ENCODE measurements at regions not wholly inside any gene's neighbourhood (a gene's known extent, or its start where the extent isn't known, plus 50 kb on each side); places are given as distances from the start of the nearest gene placed in this dataset.

DNA sequence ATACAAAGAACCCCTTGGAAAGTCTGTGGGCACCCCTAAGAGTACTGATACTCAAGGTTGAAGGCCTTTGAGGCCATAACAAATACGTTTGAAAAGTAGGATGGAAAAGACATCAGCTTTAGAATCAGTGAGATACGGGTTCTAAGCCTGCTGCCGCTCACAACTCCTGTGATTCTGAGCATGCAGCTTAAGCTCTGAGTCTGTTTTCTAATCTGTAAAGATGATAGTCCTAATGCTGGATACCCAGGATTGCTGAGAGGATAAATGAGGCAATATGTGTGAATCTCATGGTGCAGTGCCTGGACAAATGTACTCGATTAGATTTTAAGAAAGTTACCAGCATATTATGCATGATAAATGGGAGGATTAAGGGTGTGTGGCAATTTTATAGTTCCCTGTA, 321.0 kb upstream of the HSF2 start:
- DNase-seq: no peak

DNA sequence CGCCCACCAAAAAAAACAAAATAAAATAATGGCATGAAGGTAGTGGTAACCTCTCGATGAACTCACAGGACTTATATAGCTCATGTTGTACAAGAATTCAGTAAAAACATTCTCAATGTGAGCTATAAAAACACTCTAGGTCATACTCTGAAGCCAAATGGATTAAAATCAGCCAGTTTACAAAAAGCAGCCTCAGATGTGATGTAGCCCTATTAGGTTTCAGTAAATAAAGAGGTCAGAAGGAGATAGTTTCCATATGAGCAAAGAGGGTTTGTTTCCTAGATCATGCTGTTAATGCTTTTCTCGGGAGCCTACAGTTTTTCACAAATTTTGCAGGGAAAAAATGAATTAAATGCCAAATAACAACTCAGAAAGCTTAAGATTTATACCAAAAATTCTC, 319.5 kb upstream of the HSF2 start:
- DNase-seq: no peak

DNA sequence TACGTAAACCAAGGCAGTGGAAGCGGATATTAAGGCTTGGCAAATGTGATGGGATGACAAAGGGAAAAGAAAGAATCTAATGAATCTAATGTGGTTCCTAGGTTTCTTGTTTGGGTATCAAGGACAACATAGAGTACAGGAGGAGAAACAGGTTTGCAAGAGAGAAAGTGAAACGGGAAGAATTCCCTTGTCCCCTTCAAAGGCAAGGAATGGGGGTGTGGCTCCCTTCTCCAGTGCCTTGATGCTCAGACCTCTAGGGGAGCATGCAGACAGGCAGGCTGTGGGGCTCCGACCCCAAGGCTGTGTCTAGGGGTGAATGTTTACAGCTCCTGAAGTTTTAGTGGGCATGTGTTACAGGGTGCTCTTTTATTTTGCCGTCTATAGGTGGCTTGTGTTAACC, 317.5 kb upstream of the HSF2 start:
- no peak for DNase-seq

DNA sequence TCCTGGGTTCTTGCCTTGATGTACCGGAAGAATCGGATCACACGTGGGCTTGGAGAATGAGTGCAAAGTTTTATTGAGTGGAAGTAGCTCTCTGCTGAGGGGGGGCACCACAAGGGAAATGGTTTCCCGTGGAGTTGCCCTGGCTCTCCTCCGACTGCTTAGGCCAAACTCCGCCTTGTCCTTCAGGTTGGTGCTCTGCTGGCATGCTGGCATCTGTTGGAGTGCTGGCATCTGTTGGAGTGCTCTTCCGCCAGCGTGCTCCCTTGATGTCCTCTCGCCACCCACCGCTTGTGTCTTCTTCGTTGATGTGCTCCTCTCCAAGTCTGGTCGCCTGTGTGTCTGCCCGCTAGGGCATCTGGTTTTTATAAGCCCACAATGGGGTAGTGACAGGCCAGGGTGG, 317.1 kb upstream of the HSF2 start:
- no peak for DNase-seq

DNA sequence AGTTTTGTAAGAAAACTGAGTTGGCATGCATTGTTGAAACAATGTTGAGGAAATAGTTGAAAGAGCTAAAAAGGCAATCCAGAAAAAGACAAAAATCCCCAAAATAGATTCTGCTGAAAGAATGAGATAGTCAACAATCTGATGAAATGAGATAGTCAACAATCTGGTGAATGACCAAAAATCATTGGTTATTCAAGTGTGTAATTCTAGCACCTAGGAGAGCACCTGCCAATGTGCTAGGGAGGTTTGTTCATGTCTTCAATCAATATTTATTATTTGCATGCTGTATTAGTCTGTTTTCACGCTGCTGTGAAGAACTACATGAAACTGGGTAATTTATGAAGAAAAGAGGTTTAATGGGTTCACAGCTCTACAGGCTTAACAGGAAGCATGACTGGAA, 307.1 kb upstream of the HSF2 start:
- DNase-seq: no peak

DNA sequence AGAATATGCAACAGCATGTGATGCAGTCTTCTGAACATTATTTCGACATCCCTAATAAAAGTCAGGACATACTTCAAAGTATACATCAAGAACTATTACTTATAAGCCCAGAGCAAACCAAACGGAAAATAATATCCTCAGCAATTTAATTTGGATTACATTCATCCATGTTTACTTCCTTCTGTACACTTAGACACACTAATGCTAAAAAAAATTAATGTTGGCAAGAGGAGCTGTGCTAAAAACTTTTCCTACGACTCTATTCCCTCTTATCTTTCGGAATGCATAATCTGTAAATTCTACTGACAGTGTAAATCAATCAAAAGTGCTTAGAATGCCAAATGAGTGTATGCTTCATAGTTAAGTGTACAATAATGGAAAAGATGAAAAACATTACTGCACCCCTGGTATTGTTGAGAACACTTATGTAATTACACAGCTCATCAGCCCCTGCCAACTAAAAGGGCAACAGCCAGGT, 301.2 kb upstream of the HSF2 start:
- no peak for DNase-seq

DNA sequence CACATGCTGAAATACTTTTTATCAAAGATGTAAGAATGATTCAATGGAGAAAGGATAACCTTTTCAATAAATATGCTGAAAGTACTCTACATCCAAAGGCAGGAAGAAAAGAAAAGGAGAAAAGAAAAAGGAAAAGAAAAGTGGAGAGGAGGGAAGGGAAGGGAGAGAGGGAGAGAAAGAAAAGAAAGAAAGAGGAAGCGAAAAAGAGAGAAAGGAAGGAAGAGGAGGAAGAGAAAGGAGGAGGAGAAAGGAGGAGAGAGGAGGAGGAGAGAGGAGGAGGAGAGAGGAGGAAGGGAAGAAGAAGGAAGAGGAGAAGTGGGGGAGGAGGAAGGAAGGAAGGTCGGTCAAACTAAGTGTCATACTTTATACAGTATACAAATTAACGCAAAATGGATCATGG, 297.4 kb upstream of the HSF2 start:
- DNase-seq: no peak

DNA sequence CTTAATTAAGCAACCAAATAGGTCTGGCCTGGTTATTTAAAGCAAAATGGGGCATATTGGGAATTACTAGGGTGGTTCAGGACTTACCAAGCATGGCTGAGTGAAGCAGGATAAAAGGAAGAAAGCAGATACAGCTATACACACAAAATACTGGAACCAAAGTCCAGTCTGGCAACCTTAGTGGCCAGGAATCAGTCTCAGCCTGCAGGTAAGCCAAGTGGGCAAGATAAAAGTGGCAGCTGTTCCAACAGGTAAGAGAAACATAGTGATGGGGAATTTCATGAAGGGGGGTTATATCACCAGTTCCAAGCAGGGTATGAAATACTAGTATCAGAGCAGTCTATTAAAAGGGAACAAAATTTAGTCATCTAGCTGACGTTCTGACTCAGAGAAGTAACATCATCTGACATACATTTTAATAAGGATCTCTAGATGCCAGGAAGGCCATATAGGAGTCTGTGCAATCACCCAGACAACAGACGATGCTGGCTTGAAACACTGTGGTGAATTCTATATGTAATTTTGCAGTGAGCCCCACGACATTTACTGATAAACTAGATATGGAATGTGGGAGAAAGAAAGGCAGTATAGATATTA, 292.1 kb upstream of the HSF2 start:
- no peak for DNase-seq

DNA sequence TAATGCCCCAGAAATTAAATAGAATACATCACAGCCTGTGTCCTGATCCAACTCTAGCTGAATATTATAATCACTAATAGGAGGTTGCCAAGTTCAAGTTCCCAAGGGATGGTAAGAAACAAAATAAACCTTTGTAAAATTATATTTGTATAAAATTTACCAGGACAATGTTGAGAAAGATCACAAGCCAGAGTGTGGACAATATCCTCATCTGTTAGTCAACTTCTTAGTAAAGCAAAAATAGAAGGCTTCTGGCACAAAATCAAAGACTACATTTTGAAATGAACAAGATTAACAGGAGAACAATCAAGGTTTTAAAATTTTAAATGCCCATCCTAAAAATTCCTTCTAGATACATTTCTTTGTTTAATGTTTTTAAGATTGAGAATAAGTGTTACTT, 290.4 kb upstream of the HSF2 start:
- DNase-seq: no peak

DNA sequence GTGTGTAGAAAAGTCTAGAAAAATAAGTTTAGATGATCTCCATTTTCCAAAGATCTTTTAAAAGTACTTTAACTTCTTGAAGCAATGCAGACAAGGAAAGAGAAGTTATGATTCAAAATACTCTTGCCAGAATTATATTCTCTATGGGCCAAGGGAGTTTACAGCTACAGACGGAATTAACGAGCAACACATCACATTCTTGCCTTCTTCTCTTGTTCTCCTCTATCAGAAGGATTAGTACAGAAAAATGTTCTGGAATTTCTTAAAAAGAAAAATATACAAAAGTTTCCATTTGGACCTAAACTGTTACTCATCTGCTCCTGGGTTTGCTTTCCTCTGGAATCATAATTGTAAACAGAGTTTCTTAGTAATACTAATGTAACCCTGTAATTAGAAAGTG, 284.7 kb upstream of the HSF2 start:
- DNase-seq: no peak

DNA sequence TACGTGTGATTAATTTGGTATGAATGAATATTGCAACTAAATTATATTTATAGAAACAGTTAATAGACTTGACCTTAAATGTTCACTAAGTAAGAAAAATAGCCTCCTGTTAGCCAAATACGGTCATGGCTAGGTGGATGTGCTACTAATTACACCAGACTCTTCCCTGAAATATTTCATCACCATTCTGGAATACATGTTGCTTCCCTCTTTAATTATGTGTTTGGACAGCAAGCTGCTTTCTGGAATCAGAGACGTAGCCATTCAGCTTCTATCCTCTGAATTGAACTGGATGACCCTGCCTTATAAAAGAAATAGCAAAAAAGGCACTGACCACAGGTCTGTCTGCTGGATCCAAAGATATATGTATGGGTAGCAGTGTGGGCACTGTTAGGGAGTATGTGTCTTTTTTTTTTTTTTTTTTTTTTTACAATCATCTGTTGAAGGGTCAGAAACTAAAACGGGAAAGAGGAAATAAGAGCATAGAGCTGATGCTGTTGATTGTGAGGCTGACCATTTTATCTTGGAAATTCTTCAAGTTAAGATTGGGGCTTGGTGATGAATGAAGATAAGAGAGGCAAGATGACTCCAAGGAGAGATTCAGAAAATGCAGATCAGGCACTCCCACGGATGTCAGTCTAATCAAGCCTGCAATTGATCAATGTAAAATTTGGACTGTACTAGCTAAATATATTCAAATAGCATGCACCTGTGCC, 283.2 kb upstream of the HSF2 start:
- DNase-seq: no peak

DNA sequence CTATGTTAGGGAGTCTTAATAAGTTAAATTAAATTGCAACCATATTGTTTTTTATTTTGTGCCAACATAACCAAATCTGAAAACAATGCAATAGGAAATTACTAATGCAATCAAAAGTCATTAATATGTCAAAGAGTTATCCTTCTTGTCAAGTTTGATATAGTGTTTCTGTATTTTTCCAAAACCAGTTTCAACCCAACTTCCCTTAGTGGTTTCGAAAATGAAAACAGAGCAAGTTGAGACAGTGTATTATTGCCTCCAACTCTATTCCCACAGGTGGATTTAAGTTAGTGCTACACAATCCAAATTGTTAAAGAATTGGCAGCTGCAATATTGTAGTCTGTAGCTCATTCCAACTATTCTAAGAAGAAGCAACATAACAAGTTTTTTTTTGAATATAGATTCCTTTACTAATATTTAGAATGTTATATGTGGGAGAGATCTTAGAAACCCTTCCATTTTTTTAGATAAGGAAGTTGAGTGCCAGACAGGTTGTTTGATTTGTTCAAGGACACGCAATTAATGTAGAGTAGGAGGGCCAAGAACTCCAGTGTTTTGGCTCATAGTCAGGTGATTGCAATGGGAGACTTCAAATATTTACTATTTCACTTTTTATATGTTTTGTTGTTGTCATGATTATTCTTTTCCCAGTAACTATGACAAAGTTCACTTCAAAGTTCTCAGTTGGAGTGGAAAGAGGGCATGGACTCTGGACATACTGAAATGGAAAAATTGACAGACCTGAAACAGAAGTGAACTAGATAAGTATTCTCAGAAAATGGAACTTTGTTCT, 282.4 kb upstream of the HSF2 start:
- no peak for DNase-seq

DNA sequence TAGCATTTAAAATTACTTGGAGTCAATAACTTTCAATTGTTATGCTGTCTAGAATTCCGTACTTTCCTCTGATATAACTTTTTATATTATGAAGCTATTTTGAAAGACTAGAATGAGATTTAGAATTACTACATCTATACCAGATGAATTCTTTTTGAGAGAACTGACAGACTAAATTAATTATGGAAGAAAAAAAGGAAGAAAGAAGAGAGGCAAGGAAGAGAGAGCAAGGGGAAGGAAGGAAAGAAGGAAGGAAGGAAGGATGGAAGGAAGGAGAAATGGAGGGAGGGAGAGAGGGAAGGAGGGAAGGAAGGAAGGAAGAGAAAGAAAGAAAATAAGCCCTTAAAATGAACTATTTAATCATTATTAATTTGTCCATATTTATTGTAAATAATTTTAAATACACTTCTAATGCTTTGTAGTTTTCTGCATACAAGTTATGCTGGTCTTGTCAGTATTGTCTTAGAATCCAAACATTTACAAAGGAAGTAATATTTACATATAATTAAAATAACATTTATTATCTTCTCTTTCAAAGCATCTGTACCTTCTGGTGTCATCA, 280.4 kb upstream of the HSF2 start:
- no peak for DNase-seq

DNA sequence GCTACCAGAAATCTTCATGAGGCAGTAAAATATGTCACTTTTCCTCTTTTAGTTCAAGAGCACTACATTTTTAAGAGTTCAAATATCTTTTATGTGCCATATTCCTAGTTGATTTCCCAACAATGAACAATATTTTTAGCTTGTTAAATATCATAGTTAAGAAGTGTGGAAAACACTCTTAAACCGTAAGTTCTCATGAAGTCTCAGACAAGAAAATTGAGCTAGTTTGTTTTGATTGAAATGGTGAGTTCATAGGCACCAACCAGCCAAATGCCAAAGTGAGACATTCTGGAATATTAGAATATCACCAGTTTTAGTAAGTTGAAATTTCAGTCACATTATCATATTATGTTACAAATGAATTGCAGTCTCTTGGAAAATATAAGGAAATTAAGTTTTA, 277.2 kb upstream of the HSF2 start:
- DNase-seq: no peak

DNA sequence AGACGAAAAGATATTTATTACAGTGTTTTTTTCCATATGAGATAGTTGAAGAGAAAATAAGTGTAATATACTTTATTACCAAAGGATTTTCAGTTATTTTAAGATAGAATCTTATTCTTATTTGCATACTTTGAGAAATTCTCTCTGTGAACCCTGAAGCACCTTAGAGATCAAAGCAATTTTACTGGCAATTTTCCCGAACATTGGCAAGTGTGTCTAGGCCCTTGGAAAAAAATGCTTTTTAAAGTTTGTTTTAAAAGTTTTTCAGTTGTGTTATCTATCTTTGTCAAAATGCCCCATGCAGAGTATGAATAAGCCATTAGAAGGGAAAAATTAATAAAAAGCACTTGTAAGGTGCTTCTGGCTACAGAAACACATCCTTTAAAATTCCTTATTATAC, 276.8 kb upstream of the HSF2 start:
- DNase-seq: no peak

DNA sequence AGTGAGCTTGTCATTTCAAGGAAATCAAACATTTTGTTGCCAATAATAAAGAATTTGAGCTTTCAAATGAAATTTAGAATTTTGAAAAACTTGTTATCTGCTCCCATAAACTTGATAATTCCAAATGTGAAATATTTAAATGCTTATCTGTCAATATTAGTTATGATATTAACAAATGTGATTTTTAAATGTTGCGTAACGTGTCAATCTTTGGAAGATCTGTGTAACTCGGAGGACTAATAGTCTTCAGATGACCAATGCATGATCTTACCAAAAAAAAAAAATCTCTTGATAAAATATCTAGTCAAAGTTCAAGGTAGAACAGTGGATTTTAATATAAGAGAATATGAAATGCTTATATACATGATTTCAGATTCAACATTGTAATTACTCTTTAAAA, 274.5 kb upstream of the HSF2 start:
- no peak for DNase-seq

DNA sequence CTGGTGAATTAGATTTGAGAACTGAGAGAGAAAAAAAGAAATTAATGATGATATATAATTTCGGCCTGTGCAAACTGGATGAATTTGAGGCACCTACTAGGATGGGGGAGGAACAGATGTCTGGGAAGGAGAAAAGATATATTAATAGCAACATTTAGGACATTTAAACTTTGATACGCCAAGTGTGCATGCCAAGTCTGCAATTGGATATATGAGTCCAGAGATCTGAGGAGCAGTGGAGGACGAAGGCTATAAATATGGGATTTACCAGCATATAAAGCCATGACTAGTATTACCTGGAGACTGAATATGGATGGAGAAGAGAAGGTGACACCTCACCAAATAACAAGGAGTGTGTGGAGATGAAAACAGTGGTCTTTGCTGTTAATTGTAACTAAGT, 272.6 kb upstream of the HSF2 start:
- DNase-seq: no peak

DNA sequence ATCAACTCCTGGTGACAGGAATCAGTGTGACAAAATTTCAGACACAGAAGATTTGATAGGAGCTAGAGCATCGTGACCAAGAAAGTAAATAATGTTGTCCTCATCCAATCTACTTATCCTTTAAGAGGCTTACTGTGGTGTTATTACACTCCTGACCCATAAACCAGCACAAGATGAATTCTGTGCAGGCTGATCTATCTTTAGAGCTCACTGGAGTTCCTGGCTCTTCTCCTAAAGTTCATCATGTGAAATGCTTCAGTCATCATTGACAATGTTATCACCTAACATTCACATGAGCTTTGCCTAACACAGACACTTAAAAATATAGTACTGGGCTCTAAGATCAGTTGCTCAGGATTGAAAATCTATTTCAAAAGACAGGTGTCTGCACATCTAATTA, 271.0 kb upstream of the HSF2 start:
- DNase-seq: no peak

DNA sequence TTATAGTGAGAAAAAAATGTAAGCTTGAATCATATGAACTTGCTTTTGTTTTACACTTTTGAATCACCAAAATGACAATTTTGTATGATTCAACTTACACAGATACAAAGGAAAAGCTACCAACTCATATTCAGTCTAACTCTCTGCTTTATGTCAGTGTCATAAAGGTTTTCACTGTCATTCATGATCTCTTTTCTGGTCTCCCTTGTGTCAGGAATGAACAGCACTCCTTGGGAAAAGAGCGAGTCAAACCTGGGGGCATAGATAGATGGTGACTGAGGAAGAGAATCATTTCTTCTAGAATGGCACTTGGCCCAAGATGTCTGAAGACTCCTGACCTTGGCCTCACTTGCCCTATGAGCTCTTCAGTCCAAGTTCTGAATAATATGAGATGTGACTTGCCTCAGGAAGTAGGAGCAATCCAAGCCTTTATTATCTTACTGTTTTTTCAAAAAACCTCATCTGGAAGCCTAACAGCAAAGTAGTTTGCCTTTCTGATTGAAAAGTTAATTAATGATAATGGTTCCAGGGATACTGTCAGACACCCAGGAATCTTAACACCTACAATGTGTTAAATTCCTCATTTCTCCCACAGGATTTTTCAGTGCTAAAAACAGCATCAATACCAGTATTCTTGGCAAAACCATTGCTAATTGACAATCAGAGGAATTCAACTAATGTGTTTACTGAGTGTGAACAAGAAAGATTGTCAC, 270.0 kb upstream of the HSF2 start:
- DNase-seq: no peak

DNA sequence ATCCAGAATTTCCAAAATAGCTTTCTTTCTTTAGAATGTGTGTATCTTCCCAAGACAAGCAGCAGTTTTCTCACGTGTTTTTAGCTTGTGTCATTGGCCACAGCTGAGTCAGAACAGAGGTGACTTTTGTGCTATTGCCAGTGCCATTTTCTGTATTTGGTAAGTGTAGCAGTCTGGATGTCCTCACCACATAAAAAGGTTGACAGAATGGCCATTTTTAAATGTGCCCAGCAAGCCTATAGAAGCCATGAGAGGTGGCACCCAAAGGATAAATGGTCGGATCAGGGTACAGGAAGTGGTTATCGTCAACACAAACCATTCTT, 269.5 kb upstream of the HSF2 start:
- no peak for DNase-seq

DNA sequence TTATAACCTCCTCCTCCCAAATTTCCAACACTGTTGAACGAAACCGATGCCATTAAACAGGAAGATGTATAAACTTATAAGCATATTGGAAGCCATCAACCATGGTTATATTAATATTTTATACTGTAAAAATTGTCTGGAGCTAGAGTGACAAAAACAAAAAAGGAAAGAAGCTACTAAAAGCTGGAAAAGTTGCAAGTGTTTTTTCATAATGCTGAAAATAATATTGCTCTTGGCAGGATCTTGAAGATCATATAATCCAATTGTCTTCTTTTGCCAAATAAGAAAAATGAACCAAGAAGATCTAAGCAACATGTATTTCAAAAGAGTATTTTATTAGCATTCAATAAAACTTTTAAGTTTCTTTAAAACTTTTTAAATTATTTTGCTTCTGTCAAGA, 268.9 kb upstream of the HSF2 start:
- no peak for DNase-seq

DNA sequence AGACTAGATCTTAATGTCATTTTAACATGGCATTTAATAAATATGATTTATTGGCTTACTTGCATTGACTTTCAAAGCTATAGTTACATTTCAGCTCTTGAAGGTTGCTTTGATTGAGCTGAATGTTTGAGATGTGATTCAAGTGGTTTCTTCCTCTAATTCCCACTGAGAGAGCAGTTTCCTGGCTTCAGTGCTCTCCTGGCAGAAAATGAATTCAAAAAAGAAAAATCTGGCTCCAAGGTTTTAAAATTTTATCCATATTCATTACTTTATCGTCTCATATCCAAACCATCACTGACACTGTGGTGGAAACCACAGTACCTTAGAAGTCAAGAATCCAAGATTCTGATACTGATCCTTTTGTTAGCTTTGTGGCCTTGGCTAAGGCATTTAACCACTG, 263.1 kb upstream of the HSF2 start:
- no peak for DNase-seq

DNA sequence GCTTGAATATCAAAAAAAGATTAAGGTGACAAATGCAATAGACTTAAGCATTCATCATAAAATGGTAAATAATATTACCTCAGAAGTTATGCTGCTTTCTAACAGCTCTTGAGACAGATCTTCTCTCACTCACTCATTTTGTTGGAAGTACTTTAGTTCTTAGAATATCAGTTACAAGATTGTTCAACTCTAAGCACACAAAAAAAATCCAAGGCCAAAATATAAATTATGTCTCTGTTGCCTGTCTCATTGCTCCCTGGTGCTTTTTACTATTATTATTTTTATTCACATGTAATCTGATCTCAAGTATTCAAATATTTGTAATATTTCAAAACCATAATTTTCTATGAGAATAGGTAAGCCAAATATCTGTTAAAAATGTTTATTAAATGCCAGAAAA, 259.4 kb upstream of the HSF2 start:
- no peak for DNase-seq

DNA sequence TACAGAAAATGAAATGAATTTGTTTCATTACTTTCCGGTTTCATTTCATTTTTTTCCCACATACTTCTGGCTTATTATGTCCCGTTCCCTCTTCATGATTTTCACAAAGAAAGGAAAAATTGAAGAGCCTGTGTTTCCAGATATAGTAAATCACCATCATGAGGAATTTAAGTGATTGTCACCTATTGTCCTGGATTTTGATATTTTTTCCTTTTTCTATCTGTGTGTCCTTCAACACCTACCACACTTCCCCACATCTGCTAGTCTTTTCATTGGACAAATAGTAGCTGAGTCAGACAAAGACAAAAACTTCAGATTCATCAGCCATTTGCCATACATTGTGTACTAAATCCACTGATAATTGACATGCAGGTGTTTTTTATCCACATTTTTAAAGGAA, 258.2 kb upstream of the HSF2 start:
- DNase-seq: no peak

Measured in HCEC 1CT (cell line).